OCI-LY7 (cell line): ENCODE measurements at regions not wholly inside any gene's neighbourhood (a gene's known extent, or its start where the extent isn't known, plus 50 kb on each side); places are given as distances from the start of the nearest gene placed in this dataset.

Source experiments
- BruUV-seq: library from RNA; stranded (reverse); fragments of 400-500 nt; replicated peaks from 2 replicates; lab custom pipeline; 2021; lab: Mats Ljungman, UMichigan
- CTCF ChIA-PET: fragments of 300-600 bp; sonication (Branson Sonifier 250); formaldehyde crosslinking; loops from one replicate; lab custom pipeline; 2022; ENCODE audit warnings: antibody characterized with exemption; ENCODE audit not compliant: unreplicated experiment; lab: Charles Lee
- POLR2A ChIA-PET: fragments of 300-600 bp; sonication (Branson Sonifier 250); formaldehyde crosslinking; loops from one replicate; lab custom pipeline; 2022; ENCODE audit warnings: antibody characterized with exemption; lab: Charles Lee
- DNase-seq: peaks from one replicate; pipeline ENCODE4 v3.0.0-alpha.2; 2015; ENCODE audit warnings: low spot score
- H2AFZ ChIP-seq: fragments of 200-600 bp; sonication (generic), shearing (Covaris generic); 2 replicates; pipeline ENCODE4 v1.6.1; 2014; ENCODE audit warnings: mild to moderate bottlenecking, antibody characterized with exemption, low read length, moderate library complexity
- H3K27ac ChIP-seq: fragments of 200-600 bp; sonication (generic); 2 replicates; pipeline ENCODE4 v1.5.1; 2014; ENCODE audit warnings: mixed run types, low read depth, mild to moderate bottlenecking, moderate library complexity, low read length, inconsistent platforms; ENCODE audit not compliant: poor library complexity, severe bottlenecking
- H3K36me3 ChIP-seq: fragments of 200-600 bp; sonication (generic); 2 replicates; pipeline ENCODE4 v1.6.1; 2014; ENCODE audit warnings: mild to moderate bottlenecking, antibody characterized with exemption, low read length, moderate library complexity, mixed read lengths; ENCODE audit not compliant: insufficient read depth
- H3K4me1 ChIP-seq: fragments of 200-600 bp; sonication (generic); 2 replicates; pipeline ENCODE4 v1.5.1; 2014; ENCODE audit warnings: mild to moderate bottlenecking, low read length; ENCODE audit not compliant: insufficient read depth, poor library complexity, severe bottlenecking
- H3K4me2 ChIP-seq: fragments of 200-600 bp; sonication (generic); 2 replicates; pipeline ENCODE4 v1.6.1; 2014; ENCODE audit warnings: mild to moderate bottlenecking, low read length
- H3K4me3 ChIP-seq: fragments of 200-600 bp; sonication (generic); 2 replicates; pipeline ENCODE4 v1.5.1; 2014; ENCODE audit warnings: mild to moderate bottlenecking, low read depth, low read length; ENCODE audit not compliant: poor library complexity, severe bottlenecking
- H3K79me2 ChIP-seq: fragments of 200-600 bp; sonication (generic); 2 replicates; pipeline ENCODE4 v1.6.1; 2016; ENCODE audit warnings: low read depth, mild to moderate bottlenecking, low read length, moderate library complexity, mixed read lengths; ENCODE audit not compliant: insufficient read depth
- H3K9me2 ChIP-seq: fragments of 200-600 bp; sonication (generic); 2 replicates; pipeline ENCODE4 v1.6.1; 2016; ENCODE audit warnings: mild to moderate bottlenecking, low read length, mixed read lengths; ENCODE audit not compliant: insufficient read depth
- H3K9me3 ChIP-seq: fragments of 200-600 bp; sonication (generic); 2 replicates; pipeline ENCODE4 v1.6.1; 2014; ENCODE audit warnings: mild to moderate bottlenecking, mixed run types, low read length, mixed read lengths
- H4K20me1 ChIP-seq: fragments of 200-600 bp; sonication (generic); 2 replicates; pipeline ENCODE4 v1.6.1; 2014; ENCODE audit warnings: mild to moderate bottlenecking, antibody characterized with exemption, low read length, moderate library complexity, mixed read lengths; ENCODE audit not compliant: insufficient read depth
- EZH2phosphoT487 ChIP-seq: fragments of 200-600 bp; sonication (generic); IDR thresholded peaks from 2 replicates; pipeline ENCODE4 v1.6.1; 2018; ENCODE audit warnings: low read depth, borderline replicate concordance, mild to moderate bottlenecking, mixed run types, antibody characterized with exemption, low read length, moderate library complexity, mixed read lengths
- intact Hi-C: fragments of 100-400 bp; cut with micrococcal nuclease; formaldehyde crosslinking; loops from one replicate; pipeline ENCODE4 v1.10.0; 2022; ENCODE audit not compliant: unreplicated experiment
- TF ChIP-seq, protein P1 (sequence below): fragments of 200-600 bp; sonication (generic); conservative IDR thresholded peaks from 2 replicates; pipeline ENCODE4 v1.5.1; 2014; ENCODE audit warnings: mild to moderate bottlenecking, antibody characterized with exemption, low read length, moderate library complexity, mixed read lengths

DNA sequence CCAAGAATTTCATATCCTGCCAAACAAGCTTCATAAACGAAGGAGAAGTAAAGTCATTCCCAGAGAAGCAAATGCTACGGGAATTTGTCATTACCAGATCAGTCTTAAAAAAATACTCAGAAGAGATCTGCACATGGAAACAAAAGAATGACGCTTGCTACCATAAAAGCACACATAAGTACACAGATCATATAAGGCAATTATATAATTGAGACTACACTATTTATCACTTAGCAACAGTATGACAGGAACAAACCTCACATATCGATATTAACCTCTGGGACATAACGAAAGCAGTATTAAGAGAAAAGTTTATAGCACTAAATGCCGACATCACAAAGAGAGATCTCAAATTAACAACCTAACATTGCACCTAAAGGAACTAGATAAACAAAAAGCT lies 67.6 kb upstream of the TMEM200A start:
- H2AFZ ChIP-seq, result no peak overlapping the region
- H4K20me1 ChIP-seq, result no peaks in the 10 kb centered on the region
- no peaks in the 10 kb centered on the region for H3K36me3 ChIP-seq
- intact Hi-C loops, result no loop called here
- no peak overlapping the region for H3K27ac ChIP-seq
- TF ChIP-seq, protein P1, sequence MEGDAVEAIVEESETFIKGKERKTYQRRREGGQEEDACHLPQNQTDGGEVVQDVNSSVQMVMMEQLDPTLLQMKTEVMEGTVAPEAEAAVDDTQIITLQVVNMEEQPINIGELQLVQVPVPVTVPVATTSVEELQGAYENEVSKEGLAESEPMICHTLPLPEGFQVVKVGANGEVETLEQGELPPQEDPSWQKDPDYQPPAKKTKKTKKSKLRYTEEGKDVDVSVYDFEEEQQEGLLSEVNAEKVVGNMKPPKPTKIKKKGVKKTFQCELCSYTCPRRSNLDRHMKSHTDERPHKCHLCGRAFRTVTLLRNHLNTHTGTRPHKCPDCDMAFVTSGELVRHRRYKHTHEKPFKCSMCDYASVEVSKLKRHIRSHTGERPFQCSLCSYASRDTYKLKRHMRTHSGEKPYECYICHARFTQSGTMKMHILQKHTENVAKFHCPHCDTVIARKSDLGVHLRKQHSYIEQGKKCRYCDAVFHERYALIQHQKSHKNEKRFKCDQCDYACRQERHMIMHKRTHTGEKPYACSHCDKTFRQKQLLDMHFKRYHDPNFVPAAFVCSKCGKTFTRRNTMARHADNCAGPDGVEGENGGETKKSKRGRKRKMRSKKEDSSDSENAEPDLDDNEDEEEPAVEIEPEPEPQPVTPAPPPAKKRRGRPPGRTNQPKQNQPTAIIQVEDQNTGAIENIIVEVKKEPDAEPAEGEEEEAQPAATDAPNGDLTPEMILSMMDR, result no peak
- no peak for TF ChIP-seq EZH2phosphoT487
- POLR2A ChIA-PET, result no interaction called here
- DNase-seq, result no peak
- no peaks in the 10 kb centered on the region for H3K79me2 ChIP-seq
- H3K9me2 ChIP-seq, result no peaks in the 10 kb centered on the region
- no peak overlapping the region for H3K4me3 ChIP-seq
- CTCF ChIA-PET, result no interaction called here
- no peaks in the 10 kb centered on the region for H3K9me3 ChIP-seq
- H3K4me2 ChIP-seq, result no peak overlapping the region
- no TSS peak for BruUV-seq
- H3K4me1 ChIP-seq, result no peaks in the 10 kb centered on the region

DNA sequence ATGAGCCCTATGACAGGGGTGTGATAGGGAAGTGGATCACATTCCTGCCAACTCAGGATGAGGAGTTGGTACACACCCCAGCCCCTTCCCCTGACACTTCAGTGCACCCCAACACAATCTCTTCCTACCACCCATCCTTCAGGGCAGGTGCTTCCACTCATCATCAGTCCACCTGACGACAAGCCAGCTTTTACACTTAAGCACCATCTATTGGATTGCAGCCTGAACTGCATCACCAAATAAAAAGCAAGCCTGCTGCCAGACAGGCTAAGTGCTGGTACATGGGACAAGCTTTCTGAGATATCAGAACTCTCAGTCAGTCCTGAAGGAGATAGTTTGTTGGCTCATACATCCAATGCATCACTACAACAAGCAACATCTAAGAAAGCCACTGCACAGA lies 69.0 kb upstream of the TMEM200A start:
- no TSS peak for BruUV-seq
- H3K4me1 ChIP-seq, result no peaks in the 10 kb centered on the region
- DNase-seq, result peak; percentile 12
- TF ChIP-seq, protein P1, result peak; percentile 36; the same call in 1 of the 2 replicates
- no peak for TF ChIP-seq EZH2phosphoT487
- no peak overlapping the region for H2AFZ ChIP-seq
- CTCF ChIA-PET, result no interaction called here
- no peaks in the 10 kb centered on the region for H3K36me3 ChIP-seq
- no peaks in the 10 kb centered on the region for H3K79me2 ChIP-seq
- intact Hi-C loops, result no loop called here
- no peaks in the 10 kb centered on the region for H3K9me2 ChIP-seq
- POLR2A ChIA-PET, result no interaction called here
- no peak overlapping the region for H3K27ac ChIP-seq
- no peak overlapping the region for H3K4me2 ChIP-seq
- no peak overlapping the region for H3K4me3 ChIP-seq
- H4K20me1 ChIP-seq, result no peaks in the 10 kb centered on the region
- H3K9me3 ChIP-seq, result no peaks in the 10 kb centered on the region

DNA sequence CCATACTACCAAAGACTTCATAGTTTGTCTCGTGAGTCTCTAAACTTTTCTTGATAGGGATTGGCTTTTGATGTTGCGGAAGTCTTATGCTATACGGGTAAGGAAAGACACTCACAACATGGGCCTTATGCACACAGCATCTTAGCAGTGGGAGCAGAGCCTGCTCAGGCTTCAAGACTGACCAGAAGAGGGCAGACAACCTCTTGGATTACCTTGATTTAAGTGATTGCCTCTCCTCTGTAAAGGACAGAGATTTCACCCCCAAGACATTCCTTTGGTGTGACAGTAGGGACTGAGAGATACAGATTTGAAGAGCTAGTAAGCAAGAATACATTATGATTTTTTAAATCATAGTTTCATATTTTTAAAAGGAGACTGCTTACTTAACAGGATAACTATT lies 71.0 kb upstream of the SAMD3 start:
- Histone ChIP-seq H3K9me3 (no peaks in the 10 kb centered on the region), H2AFZ (no peak overlapping the region), H3K36me3 (no peaks in the 10 kb centered on the region), H3K79me2 (no peaks in the 10 kb centered on the region), H3K4me2 (no peak overlapping the region), H4K20me1 (no peaks in the 10 kb centered on the region), H3K27ac (no peak overlapping the region), H3K4me3 (no peak overlapping the region), H3K9me2 (no peaks in the 10 kb centered on the region), H3K4me1 (no peaks in the 10 kb centered on the region)
- DNase-seq, result peak; percentile 53
- ChIA-PET POLR2A (interaction anchor here (0.7 kb wide), 2 partner anchors 38 to 432 kb away, joined by 3 to 4 read pairs; no protein-coding TSS in a partner anchor), CTCF (no interaction called here)
- BruUV-seq, result no TSS peak
- TF ChIP-seq, protein P1, result peak; percentile 76
- no peak for TF ChIP-seq EZH2phosphoT487
- intact Hi-C loops, result no loop called here
